Body of pancreas (tissue), 4 donors: ENCODE measurements at regions not wholly inside any gene's neighbourhood (a gene's known extent, or its start where the extent isn't known, plus 50 kb on each side); places are given as distances from the start of the nearest gene placed in this dataset.

Experiments
- POLR2A ChIP-seq, 3 donors: fragments of 450-650 bp; IDR thresholded peaks; one replicate each; pipeline ENCODE4 v1.6.1; 2016; ENCODE audit warnings: antibody characterized with exemption in 3 of 3, mild to moderate bottlenecking in 2 of 3
- TF ChIP-seq, protein P1 (sequence below), 7 experiments: fragments of 450-650 bp in 4 of 7; fragments of 200-600 bp in 3 of 7; sonication (generic) in 3 of 7; IDR thresholded peaks; one replicate each; pipeline ENCODE4 v1.5.1; 2016 to 2019; ENCODE audit warnings: antibody characterized with exemption in 7 of 7

DNA sequence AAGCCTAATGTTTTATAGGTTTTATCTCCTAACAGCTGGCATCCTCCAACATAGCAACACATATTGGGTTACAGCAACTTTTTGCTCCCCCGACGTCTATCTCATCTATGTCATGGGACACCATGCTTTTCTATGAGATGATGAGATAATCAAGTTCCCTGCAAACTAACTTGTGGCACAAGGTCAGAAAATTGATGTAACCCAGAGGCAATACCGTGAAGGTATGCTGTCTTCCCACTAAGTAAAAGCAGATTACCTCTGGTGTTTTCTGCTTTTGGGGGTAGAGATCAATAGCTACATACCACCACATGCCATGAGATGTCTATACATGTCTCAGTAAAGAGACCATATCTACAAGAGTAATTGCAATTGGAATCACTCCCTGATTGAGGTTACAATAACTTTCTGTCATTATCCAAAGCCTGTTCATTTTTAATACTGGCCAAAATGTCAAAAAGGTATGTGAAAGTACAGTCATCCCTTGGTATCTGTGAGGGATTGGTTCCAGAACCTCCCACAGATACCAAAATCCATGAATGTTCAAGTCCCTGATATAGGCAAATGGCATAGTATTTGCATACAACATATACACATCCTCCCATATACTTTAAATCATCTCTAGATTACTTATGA is 131.3 kb downstream of the CYSLTR2 start:
- TF ChIP-seq, protein P1, sequence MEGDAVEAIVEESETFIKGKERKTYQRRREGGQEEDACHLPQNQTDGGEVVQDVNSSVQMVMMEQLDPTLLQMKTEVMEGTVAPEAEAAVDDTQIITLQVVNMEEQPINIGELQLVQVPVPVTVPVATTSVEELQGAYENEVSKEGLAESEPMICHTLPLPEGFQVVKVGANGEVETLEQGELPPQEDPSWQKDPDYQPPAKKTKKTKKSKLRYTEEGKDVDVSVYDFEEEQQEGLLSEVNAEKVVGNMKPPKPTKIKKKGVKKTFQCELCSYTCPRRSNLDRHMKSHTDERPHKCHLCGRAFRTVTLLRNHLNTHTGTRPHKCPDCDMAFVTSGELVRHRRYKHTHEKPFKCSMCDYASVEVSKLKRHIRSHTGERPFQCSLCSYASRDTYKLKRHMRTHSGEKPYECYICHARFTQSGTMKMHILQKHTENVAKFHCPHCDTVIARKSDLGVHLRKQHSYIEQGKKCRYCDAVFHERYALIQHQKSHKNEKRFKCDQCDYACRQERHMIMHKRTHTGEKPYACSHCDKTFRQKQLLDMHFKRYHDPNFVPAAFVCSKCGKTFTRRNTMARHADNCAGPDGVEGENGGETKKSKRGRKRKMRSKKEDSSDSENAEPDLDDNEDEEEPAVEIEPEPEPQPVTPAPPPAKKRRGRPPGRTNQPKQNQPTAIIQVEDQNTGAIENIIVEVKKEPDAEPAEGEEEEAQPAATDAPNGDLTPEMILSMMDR (IDR thresholded peaks at IDR 0.05) = no peak
- no peak for TF ChIP-seq POLR2A (IDR thresholded peaks at IDR 0.05)
